Lower leg skin (tissue), 3 donors: ENCODE measurements at regions not wholly inside any gene's neighbourhood (a gene's known extent, or its start where the extent isn't known, plus 50 kb on each side); places are given as distances from the start of the nearest gene placed in this dataset.

ENCODE experiments used
- POLR2A ChIP-seq, 2 donors: fragments of 450-650 bp; IDR thresholded peaks; one replicate each; pipeline ENCODE4 v1.6.1; 2016 to 2017; ENCODE audit warnings: antibody characterized with exemption in 2 of 2, mild to moderate bottlenecking in 1 of 2, moderate library complexity in 1 of 2
- TF ChIP-seq, protein P1 (sequence below), 3 donors: fragments of 450-650 bp; IDR thresholded peaks; one replicate each; pipeline ENCODE4 v1.5.1; 2016; ENCODE audit warnings: antibody characterized with exemption in 3 of 3, mild to moderate bottlenecking in 3 of 3, moderate library complexity in 2 of 3

DNA sequence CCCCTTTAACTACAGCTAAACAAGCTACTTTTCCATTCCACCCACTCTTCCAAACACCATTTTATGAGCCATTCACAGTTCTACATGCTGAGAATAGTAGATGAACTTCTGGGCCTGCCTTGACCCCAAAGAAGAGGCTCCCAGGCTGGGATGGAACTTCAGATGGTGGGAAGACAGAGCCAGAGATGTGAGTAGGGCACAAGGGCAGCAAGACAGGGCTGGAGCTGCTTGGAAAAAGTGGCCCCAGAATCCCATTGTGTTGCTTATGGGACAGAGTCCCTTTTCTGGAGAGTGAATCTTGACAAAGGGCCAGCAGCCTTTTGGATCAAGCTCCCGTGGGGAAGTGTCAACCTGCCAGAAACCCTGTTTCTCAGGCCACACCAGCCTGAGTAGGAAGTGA is 516.5 kb upstream of the PPP2R3A start:
- TF ChIP-seq, protein P1, sequence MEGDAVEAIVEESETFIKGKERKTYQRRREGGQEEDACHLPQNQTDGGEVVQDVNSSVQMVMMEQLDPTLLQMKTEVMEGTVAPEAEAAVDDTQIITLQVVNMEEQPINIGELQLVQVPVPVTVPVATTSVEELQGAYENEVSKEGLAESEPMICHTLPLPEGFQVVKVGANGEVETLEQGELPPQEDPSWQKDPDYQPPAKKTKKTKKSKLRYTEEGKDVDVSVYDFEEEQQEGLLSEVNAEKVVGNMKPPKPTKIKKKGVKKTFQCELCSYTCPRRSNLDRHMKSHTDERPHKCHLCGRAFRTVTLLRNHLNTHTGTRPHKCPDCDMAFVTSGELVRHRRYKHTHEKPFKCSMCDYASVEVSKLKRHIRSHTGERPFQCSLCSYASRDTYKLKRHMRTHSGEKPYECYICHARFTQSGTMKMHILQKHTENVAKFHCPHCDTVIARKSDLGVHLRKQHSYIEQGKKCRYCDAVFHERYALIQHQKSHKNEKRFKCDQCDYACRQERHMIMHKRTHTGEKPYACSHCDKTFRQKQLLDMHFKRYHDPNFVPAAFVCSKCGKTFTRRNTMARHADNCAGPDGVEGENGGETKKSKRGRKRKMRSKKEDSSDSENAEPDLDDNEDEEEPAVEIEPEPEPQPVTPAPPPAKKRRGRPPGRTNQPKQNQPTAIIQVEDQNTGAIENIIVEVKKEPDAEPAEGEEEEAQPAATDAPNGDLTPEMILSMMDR (IDR thresholded peaks at IDR 0.05): no peak
- no peak for TF ChIP-seq POLR2A (IDR thresholded peaks at IDR 0.05)
